ENCODE measurements at regions not wholly inside any gene's neighbourhood (a gene's known extent, or its start where the extent isn't known, plus 50 kb on each side); places are given as distances from the start of the nearest gene placed in this dataset.

GRCh38 chr18:8966821-8967220 lies 135.7 kb upstream of the NDUFV2 start:
- Histone ChIP-seq H3K27ac (ENCODE audit: low read depth in 1 of 2, low read length in 2 of 2) (no peak overlapping the region), H3K27me3 (ENCODE audit: control insufficient read depth in 1 of 2, insufficient read depth in 2 of 2, low read length in 2 of 2) (no peaks in the 10 kb centered on the region), H3K9me3 (ENCODE audit: control insufficient read depth in 1 of 2, insufficient read depth in 1 of 2, low read length in 2 of 2) (no peaks in the 10 kb centered on the region), H3K4me1 (ENCODE audit: insufficient read depth, low read length) (no peaks in the 10 kb centered on the region), H3K4me3 (ENCODE audit: low read length) (no peak overlapping the region), H3K36me3 (ENCODE audit: insufficient read depth, low read length) (no peaks in the 10 kb centered on the region)
- ChIA-PET CTCF (no interaction called here), POLR2A (no interaction called here)
- H3K36me3 Mint-ChIP-seq (ENCODE audit: low read depth) = no peaks in the 10 kb centered on the region
- H3K27me3 Mint-ChIP-seq = peaks cover 5% of the 10 kb centered on the region
- H3K4me3 Mint-ChIP-seq = no peak overlapping the region
- DNase-seq (no peak), ATAC-seq (ENCODE audit: poor library complexity) (no peak)
- intact Hi-C loops (cut with DNase I, micrococcal nuclease) = no loop called here
- no peak for TF ChIP-seq CTCF (IDR thresholded peaks at IDR 0.05)
- no peak overlapping the region for H3K27ac Mint-ChIP-seq
- no peaks in the 10 kb centered on the region for H3K9me3 Mint-ChIP-seq
- no peaks in the 10 kb centered on the region for H3K4me1 Mint-ChIP-seq (ENCODE audit: low read depth)

GRCh38 chr18:8967573-8967972 lies 134.9 kb upstream of the NDUFV2 start:
- Histone ChIP-seq H3K4me1 (ENCODE audit: insufficient read depth, low read length) (no peaks in the 10 kb centered on the region), H3K4me3 (ENCODE audit: low read length) (no peak overlapping the region), H3K9me3 (ENCODE audit: control insufficient read depth in 1 of 2, insufficient read depth in 1 of 2, low read length in 2 of 2) (no peaks in the 10 kb centered on the region), H3K27me3 (ENCODE audit: control insufficient read depth in 1 of 2, insufficient read depth in 2 of 2, low read length in 2 of 2) (peaks cover 4% of the 10 kb centered on the region in 2 experiments), H3K36me3 (ENCODE audit: insufficient read depth, low read length) (no peaks in the 10 kb centered on the region), H3K27ac (ENCODE audit: low read depth in 1 of 2, low read length in 2 of 2) (no peak overlapping the region)
- ATAC-seq (ENCODE audit: poor library complexity) (no peak), DNase-seq (no peak)
- Mint-ChIP-seq H3K4me3 (no peak overlapping the region), H3K4me1 (ENCODE audit: low read depth) (no peaks in the 10 kb centered on the region), H3K9me3 (no peaks in the 10 kb centered on the region), H3K27ac (no peak overlapping the region), H3K27me3 (peaks cover 5% of the 10 kb centered on the region), H3K36me3 (ENCODE audit: low read depth) (no peaks in the 10 kb centered on the region)
- ChIA-PET CTCF (no interaction called here), POLR2A (no interaction called here)
- intact Hi-C loops (cut with DNase I, micrococcal nuclease) = no loop called here
- TF ChIP-seq CTCF (IDR thresholded peaks at IDR 0.05) = no peak

- Mint-ChIP-seq H3K27ac (no peak overlapping the region), H3K36me3 (ENCODE audit: low read depth) (no peaks in the 10 kb centered on the region), H3K9me3 (no peaks in the 10 kb centered on the region), H3K4me3 (no peak overlapping the region), H3K27me3 (peaks cover 5% of the 10 kb centered on the region), H3K4me1 (ENCODE audit: low read depth) (no peaks in the 10 kb centered on the region)
- Histone ChIP-seq H3K9me3 (ENCODE audit: control insufficient read depth in 1 of 2, insufficient read depth in 1 of 2, low read length in 2 of 2) (no peaks in the 10 kb centered on the region), H3K27me3 (ENCODE audit: control insufficient read depth in 1 of 2, insufficient read depth in 2 of 2, low read length in 2 of 2) (peaks cover 4% of the 10 kb centered on the region in 2 experiments), H3K36me3 (ENCODE audit: insufficient read depth, low read length) (no peaks in the 10 kb centered on the region), H3K4me3 (ENCODE audit: low read length) (no peak overlapping the region), H3K27ac (ENCODE audit: low read depth in 1 of 2, low read length in 2 of 2) (no peak overlapping the region), H3K4me1 (ENCODE audit: insufficient read depth, low read length) (no peaks in the 10 kb centered on the region)
- intact Hi-C loops (cut with DNase I, micrococcal nuclease) = no loop called here
- ChIA-PET POLR2A (no interaction called here), CTCF (no interaction called here)
- ATAC-seq (ENCODE audit: poor library complexity) = no peak
- TF ChIP-seq CTCF (IDR thresholded peaks at IDR 0.05) = no peak
- DNase-seq = no peak
Measured at GRCh38 chr18:8969639-8970390, 132.7 kb upstream of the NDUFV2 start.
